GM12878 (cell line): ENCODE measurements at regions not wholly inside any gene's neighbourhood (a gene's known extent, or its start where the extent isn't known, plus 50 kb on each side); places are given as distances from the start of the nearest gene placed in this dataset.

Experiments
- ATAC-seq: fragments of 200-7000 bp; cut with Tn5 transposase; 3 replicates; pipeline ENCODE4 v1.9.1; 2020; ENCODE audit warnings: mild to moderate bottlenecking, moderate library complexity
- BruUV-seq: library from RNA; stranded (reverse); fragments of 400-500 nt; replicated peaks from 2 replicates; lab custom pipeline; 2021; lab: Mats Ljungman, UMichigan
- CTCF ChIA-PET: fragments of 300-600 bp; sonication (Branson Sonifier 250); formaldehyde crosslinking; extraction: SDS; loops from one replicate; lab custom pipeline; 2021; ENCODE audit warnings: inconsistent platforms; lab: Yijun Ruan, JAX
- POLR2A ChIA-PET: fragments of 350-600 bp; formaldehyde crosslinking; extraction: SDS; loops from one replicate; lab custom pipeline; 2021; ENCODE audit warnings: inconsistent platforms; lab: Charles Lee
- RAD21 ChIA-PET: fragments of 300-600 bp; sonication (Branson Sonifier 250); formaldehyde crosslinking; loops from one replicate; lab custom pipeline; 2023; ENCODE audit warnings: antibody characterized with exemption; ENCODE audit not compliant: unreplicated experiment; lab: Charles Lee
- SMC1A ChIA-PET: fragments of 300-600 bp; sonication (Branson Sonifier 250); formaldehyde crosslinking; loops from one replicate; lab custom pipeline; 2023; ENCODE audit not compliant: unreplicated experiment, uncharacterized antibody; lab: Charles Lee
- DNase-seq: peaks from one replicate; pipeline ENCODE4 v3.0.0-alpha.2; 2011; ENCODE audit warnings: low read depth, low spot score
- FAIRE-seq: peaks from 3 replicates; lab custom pipeline; 2011; peaks lifted over from hg19 to GRCh38; lab: Jason Lieb, UNC
- H2AFZ ChIP-seq: 2 replicates; pipeline ENCODE4 v1.6.0; 2011; ENCODE audit warnings: low read depth, low read length, control low read depth; ENCODE audit not compliant: control insufficient read depth
- H3K27ac ChIP-seq: 2 replicates; pipeline ENCODE4 v1.5.1; 2011; ENCODE audit warnings: control low read depth; ENCODE audit not compliant: control insufficient read depth, insufficient read depth
- H3K27me3 ChIP-seq, 2 experiments: replicated peaks in 1 of 2; 2 replicates each; pipeline versions ENCODE4 v1.6.0 to v1.6.1; 2011; ENCODE audit warnings: low read length in 1 of 2; ENCODE audit not compliant: control insufficient read depth in 2 of 2, insufficient read depth in 2 of 2
- H3K36me3 ChIP-seq, 2 experiments: 2 replicates each; pipeline ENCODE4 v1.5.1; 2011; ENCODE audit warnings: low read length in 1 of 2; ENCODE audit not compliant: control insufficient read depth in 2 of 2, insufficient read depth in 2 of 2
- H3K4me1 ChIP-seq: 2 replicates; pipeline ENCODE4 v1.6.1; 2011; ENCODE audit warnings: mild to moderate bottlenecking, low read length, moderate library complexity, mixed read lengths; ENCODE audit not compliant: control insufficient read depth, insufficient read depth
- H3K4me2 ChIP-seq: 2 replicates; pipeline ENCODE4 v1.6.0; 2011; ENCODE audit warnings: control low read depth; ENCODE audit not compliant: control insufficient read depth, insufficient read depth
- H3K4me3 ChIP-seq: fragments of 200-600 bp; sonication (generic); 2 replicates; pipeline ENCODE4 v1.5.1; 2016
- H3K79me2 ChIP-seq: 2 replicates; pipeline ENCODE4 v1.6.0; 2011; ENCODE audit warnings: low read length; ENCODE audit not compliant: control insufficient read depth, insufficient read depth
- H3K9ac ChIP-seq: 2 replicates; pipeline ENCODE4 v1.8.0; 2011; ENCODE audit warnings: low read length, control low read depth, mixed read lengths; ENCODE audit not compliant: control insufficient read depth, insufficient read depth
- H3K9me3 ChIP-seq: replicated peaks from 3 replicates; pipeline ENCODE4 v1.5.1; 2011; ENCODE audit warnings: mild to moderate bottlenecking, low read length; ENCODE audit not compliant: control insufficient read depth, insufficient read depth
- H4K20me1 ChIP-seq: 2 replicates; pipeline ENCODE4 v1.6.0; 2011; ENCODE audit not compliant: control insufficient read depth, insufficient read depth
- HDAC6 ChIP-seq: fragments of 200-600 bp; sonication (generic); IDR thresholded peaks from one replicate; pipeline ENCODE4 v1.8.0; 2017; ENCODE audit warnings: antibody characterized with exemption; ENCODE audit not compliant: unreplicated experiment
- IRF5 ChIP-seq: fragments of 450-650 bp; IDR thresholded peaks from 2 replicates; pipeline ENCODE4 v1.6.1; 2017; ENCODE audit warnings: borderline replicate concordance
- MXI1 ChIP-seq: fragments of 150-350 bp; IDR thresholded peaks from 2 replicates; pipeline ENCODE4 v1.6.1; 2011; ENCODE audit warnings: low read depth, mild to moderate bottlenecking, inconsistent platforms, low read length, improper control_type of control experiment
- NFXL1 ChIP-seq: fragments of 450-650 bp; IDR thresholded peaks from 2 replicates; pipeline ENCODE4 v1.6.1; 2017; ENCODE audit warnings: antibody characterized with exemption, mild to moderate bottlenecking, borderline replicate concordance
- NR2C1 ChIP-seq: fragments of 450-650 bp; IDR thresholded peaks from 2 replicates; pipeline ENCODE4 v1.6.1; 2017; ENCODE audit warnings: antibody characterized with exemption, mild to moderate bottlenecking, moderate library complexity
- NR2C2 ChIP-seq: IDR thresholded peaks from 2 replicates; pipeline ENCODE4 v1.6.1; 2011; ENCODE audit warnings: borderline replicate concordance, low read depth; ENCODE audit not compliant: control insufficient read depth, insufficient read length
- NRF1 ChIP-seq: conservative IDR thresholded peaks from 2 replicates; pipeline ENCODE4 v1.6.1; 2011; ENCODE audit warnings: mild to moderate bottlenecking, low read depth, low read length, improper control_type of control experiment
- SKIL ChIP-seq: fragments of 450-650 bp; IDR thresholded peaks from 2 replicates; pipeline ENCODE4 v1.6.1; 2017; ENCODE audit warnings: mild to moderate bottlenecking, low read depth, inconsistent platforms; ENCODE audit not compliant: poor library complexity, severe bottlenecking
- USF1 ChIP-seq: IDR thresholded peaks from 2 replicates; pipeline ENCODE4 v1.6.1; 2011; ENCODE audit warnings: borderline replicate concordance, low read depth, mild to moderate bottlenecking, moderate library complexity, mixed read lengths, low read length; ENCODE audit not compliant: insufficient read depth; ENCODE audit errors: extremely low read length
- ZNF207 ChIP-seq: fragments of 450-650 bp; IDR thresholded peaks from 2 replicates; pipeline ENCODE4 v1.6.1; 2014; ENCODE audit warnings: antibody characterized with exemption, mild to moderate bottlenecking, borderline replicate concordance
- WGBS: methylation state at CpG from one replicate; pipeline ENCODE4 v1.1.6; 2016; ENCODE audit warnings: low lambda C conversion rate; ENCODE audit not compliant: insufficient replicate concordance, insufficient coverage; ENCODE audit errors: missing lambda C conversion rate; 5-methylcytosine and 5-hydroxymethylcytosine counted together
- in situ Hi-C: fragments of 300-500 bp; cut with MboI; formaldehyde crosslinking; loops from 9 replicates; pipeline ENCODE4 v1.14.3; 2018; ENCODE audit warnings: mixed read lengths
- intact Hi-C: fragments of 100-400 bp; cut with micrococcal nuclease; formaldehyde crosslinking; loops from one replicate; pipeline ENCODE4 v1.14.2; 2022; ENCODE audit not compliant: unreplicated experiment

GRCh38 chr6:23003671-23004467, 434.5 kb downstream of the HDGFL1 start:
- no peak for TF ChIP-seq USF1
- no peak for TF ChIP-seq NR2C2
- no peak for TF ChIP-seq NRF1
- intact Hi-C loops: no loop called here
- Histone ChIP-seq H3K4me1 (no peaks in the 10 kb centered on the region), H3K4me3 (no peak overlapping the region), H2AFZ (no peak overlapping the region), H3K9me3 (no peaks in the 10 kb centered on the region), H3K36me3 (no peaks in the 10 kb centered on the region), H3K27ac (no peak overlapping the region), H4K20me1 (no peaks in the 10 kb centered on the region), H3K9ac (no peak overlapping the region), H3K27me3 (no peaks in the 10 kb centered on the region), H3K79me2 (no peaks in the 10 kb centered on the region), H3K4me2 (no peak overlapping the region)
- DNase-seq (no peak), FAIRE-seq (no peak), ATAC-seq (no peak)
- CTCF ChIA-PET: no interaction called here
- RAD21 ChIA-PET: interaction anchor here (0.6 kb wide), 1 partner anchor 310 kb away, joined by 3 read pairs; no protein-coding TSS in a partner anchor
- BruUV-seq: no TSS peak
- in situ Hi-C loops: no loop called here
- SMC1A ChIA-PET: interaction anchor here (0.9 kb wide), 1 partner anchor 16 kb away, joined by 3 read pairs; no protein-coding TSS in a partner anchor
- POLR2A ChIA-PET: no interaction called here
- WGBS: 51% methylated on average over 14 of the region's 14 CpGs

GRCh38 chr6:23006656-23007055, 437.3 kb downstream of the HDGFL1 start:
- H3K4me2 ChIP-seq: no peak overlapping the region
- H3K79me2 ChIP-seq: no peaks in the 10 kb centered on the region
- no peak overlapping the region for H2AFZ ChIP-seq
- ChIA-PET SMC1A (no interaction called here), CTCF (no interaction called here), POLR2A (no interaction called here), RAD21 (no interaction called here)
- ATAC-seq: no peak
- intact Hi-C loops: no loop called here
- no peak for FAIRE-seq
- BruUV-seq: no TSS peak
- no peak overlapping the region for H3K4me3 ChIP-seq
- no peaks in the 10 kb centered on the region for H3K9me3 ChIP-seq
- H3K27ac ChIP-seq: no peak overlapping the region
- H4K20me1 ChIP-seq: no peaks in the 10 kb centered on the region
- no peak for DNase-seq
- H3K4me1 ChIP-seq: no peaks in the 10 kb centered on the region
- no peak overlapping the region for H3K9ac ChIP-seq
- 46% methylated on average over 1 of the region's 1 CpG for whole genome bisulfite sequencing
- TF ChIP-seq NFXL1 (no peak), ZNF207 (no peak), IRF5 (no peak), MXI1 (no peak), HDAC6 (no peak), NR2C1 (no peak), SKIL (no peak), NR2C2 (no peak)
- no peaks in the 10 kb centered on the region for H3K27me3 ChIP-seq
- in situ Hi-C loops: no loop called here
- H3K36me3 ChIP-seq: no peaks in the 10 kb centered on the region
